ENCODE measurements at regions not wholly inside any gene's neighbourhood (a gene's known extent, or its start where the extent isn't known, plus 50 kb on each side); places are given as distances from the start of the nearest gene placed in this dataset.

DNA sequence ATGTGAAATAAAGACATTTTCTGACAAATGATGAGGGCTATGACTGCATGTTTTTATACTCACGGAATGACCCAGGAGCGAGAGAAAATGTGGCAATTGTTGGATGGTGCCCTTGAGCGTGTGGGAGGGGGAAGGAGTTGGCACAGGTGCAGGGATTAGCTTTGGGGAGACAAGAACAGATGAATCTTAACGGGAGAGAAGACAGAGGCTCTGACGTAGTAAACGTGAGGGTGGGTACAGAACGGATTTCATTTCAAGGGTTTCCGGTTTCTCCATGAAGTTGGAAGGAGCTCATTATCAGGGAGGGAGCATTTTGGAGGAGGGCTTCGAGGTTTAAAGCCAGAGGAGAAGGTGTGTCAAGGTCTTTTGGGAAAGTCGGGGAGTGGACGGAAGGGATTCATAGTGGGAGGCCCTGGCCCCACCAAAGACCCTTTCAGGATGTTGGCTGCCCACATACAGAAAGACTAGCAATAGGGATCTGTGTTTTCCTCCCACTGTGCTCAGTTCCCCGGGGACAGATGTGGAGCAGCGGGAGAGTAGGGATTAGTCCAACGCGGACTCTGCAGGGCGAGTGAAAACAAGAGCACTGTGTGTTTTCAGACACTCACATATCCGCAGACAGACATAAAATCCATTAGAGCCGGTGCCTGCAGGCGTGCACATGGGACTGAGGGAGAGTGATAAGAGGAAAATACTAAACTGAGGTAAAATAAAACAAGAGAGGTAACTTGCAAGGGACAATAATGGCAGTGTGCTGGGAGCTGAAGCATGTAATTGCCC lies 584.1 kb downstream of the AJAP1 start:
- Histone ChIP-seq H3K4me3 (no peak overlapping the region), H3K27me3 (replicated peaks) (no peaks in the 10 kb centered on the region), H3K36me3 (no peaks in the 10 kb centered on the region), H3K4me1 (replicated peaks) (no peaks in the 10 kb centered on the region), H3K27ac (no peak overlapping the region), H3K9me3 (replicated peaks) (peaks cover 4% of the 10 kb centered on the region; the same call in 1 of the 2 replicates)
- peak in 1 of 2 experiments; percentile 18 for DNase-seq (ENCODE audit: low read depth in 1 of 2, low spot score in 2 of 2)

- no peak for DNase-seq (ENCODE audit: low read depth in 1 of 2, low spot score in 2 of 2)
- Histone ChIP-seq H3K9me3 (replicated peaks) (peaks cover 4% of the 10 kb centered on the region), H3K36me3 (no peaks in the 10 kb centered on the region), H3K27me3 (replicated peaks) (no peaks in the 10 kb centered on the region), H3K4me1 (replicated peaks) (no peaks in the 10 kb centered on the region), H3K4me3 (no peak overlapping the region), H3K27ac (no peak overlapping the region)
These were observed 581.0 kb downstream of the AJAP1 start for GRCh38 chr1:5235355-5235899.

- Histone ChIP-seq H3K27ac (no peak overlapping the region), H3K27me3 (replicated peaks) (no peaks in the 10 kb centered on the region), H3K9me3 (replicated peaks) (peaks cover 4% of the 10 kb centered on the region), H3K4me1 (replicated peaks) (no peaks in the 10 kb centered on the region), H3K4me3 (no peak overlapping the region), H3K36me3 (no peaks in the 10 kb centered on the region)
- no peak for DNase-seq (ENCODE audit: low read depth in 1 of 2, low spot score in 2 of 2)
These were observed 578.1 kb downstream of the AJAP1 start for GRCh38 chr1:5232537-5232936.

DNA sequence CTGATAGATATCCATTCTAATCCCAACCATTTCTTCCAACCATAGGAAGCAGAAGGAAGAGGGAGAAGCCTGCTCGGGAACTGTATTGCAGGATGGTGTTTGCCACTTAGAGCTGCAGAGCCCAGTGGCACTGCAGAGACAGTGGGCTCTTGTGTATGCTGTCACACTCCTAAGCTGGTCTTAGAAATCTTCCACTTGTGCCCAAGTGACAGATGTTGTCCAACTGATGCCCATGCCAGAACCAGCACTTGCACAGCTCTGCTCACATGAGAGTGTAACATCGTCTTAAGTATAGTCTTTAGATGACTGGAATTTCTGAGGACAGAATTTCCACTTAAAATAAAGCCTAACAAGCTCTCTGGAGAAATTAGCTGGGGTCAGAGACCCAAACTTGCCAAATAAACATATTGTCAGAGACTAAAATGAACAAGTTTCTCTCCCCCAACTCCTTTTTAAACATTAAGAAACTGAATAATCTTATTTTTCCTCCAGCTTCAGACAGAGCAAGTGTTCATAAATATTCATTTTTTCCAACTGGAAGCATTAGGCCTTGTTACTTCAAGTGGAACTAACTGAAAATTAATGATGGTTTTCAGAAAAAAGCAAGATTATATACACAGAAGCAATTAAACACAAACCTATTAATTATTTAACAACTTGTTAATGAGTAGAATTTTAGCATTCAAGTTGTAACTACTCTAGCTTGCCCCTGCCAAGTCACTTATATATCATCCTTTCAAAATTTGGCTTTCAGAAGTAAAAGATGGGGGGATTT lies 577.3 kb downstream of the AJAP1 start:
- Histone ChIP-seq H3K4me3 (no peak overlapping the region), H3K27ac (no peak overlapping the region), H3K9me3 (replicated peaks) (peaks cover 4% of the 10 kb centered on the region), H3K4me1 (replicated peaks) (no peaks in the 10 kb centered on the region), H3K36me3 (no peaks in the 10 kb centered on the region), H3K27me3 (replicated peaks) (no peaks in the 10 kb centered on the region)
- no peak for DNase-seq (ENCODE audit: low read depth in 1 of 2, low spot score in 2 of 2)

DNA sequence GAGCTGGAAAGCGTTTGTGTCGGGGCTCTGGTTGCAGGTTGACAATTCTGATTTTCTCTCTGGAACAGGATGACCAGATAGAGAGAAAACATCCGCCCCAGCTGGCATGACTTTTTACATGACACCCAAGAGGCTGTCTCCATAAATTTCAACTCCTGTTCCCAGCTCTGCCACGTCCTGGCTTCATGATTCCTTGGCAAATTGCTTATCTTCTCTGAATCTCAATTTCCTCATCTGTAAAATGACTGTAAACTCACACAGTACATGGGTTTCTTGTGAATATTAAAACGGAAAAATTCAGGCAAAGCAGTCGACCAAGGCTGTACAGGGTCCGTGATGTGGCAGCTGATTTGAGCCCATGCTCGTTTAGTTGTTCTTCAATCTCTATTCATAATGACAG lies 572.7 kb downstream of the AJAP1 start:
- no peak for DNase-seq (ENCODE audit: low read depth in 1 of 2, low spot score in 2 of 2)
- no peaks in the 10 kb centered on the region for H3K36me3 ChIP-seq
- H3K27ac ChIP-seq, result no peak overlapping the region
- no peak overlapping the region for H3K4me3 ChIP-seq
- 0 out of 2 replicates have a peak, but pooled peaks cover under 1% of the 10 kb centered on the region for H3K9me3 ChIP-seq (replicated peaks)
- no peaks in the 10 kb centered on the region for H3K4me1 ChIP-seq (replicated peaks)
- H3K27me3 ChIP-seq (replicated peaks), result no peaks in the 10 kb centered on the region

DNA sequence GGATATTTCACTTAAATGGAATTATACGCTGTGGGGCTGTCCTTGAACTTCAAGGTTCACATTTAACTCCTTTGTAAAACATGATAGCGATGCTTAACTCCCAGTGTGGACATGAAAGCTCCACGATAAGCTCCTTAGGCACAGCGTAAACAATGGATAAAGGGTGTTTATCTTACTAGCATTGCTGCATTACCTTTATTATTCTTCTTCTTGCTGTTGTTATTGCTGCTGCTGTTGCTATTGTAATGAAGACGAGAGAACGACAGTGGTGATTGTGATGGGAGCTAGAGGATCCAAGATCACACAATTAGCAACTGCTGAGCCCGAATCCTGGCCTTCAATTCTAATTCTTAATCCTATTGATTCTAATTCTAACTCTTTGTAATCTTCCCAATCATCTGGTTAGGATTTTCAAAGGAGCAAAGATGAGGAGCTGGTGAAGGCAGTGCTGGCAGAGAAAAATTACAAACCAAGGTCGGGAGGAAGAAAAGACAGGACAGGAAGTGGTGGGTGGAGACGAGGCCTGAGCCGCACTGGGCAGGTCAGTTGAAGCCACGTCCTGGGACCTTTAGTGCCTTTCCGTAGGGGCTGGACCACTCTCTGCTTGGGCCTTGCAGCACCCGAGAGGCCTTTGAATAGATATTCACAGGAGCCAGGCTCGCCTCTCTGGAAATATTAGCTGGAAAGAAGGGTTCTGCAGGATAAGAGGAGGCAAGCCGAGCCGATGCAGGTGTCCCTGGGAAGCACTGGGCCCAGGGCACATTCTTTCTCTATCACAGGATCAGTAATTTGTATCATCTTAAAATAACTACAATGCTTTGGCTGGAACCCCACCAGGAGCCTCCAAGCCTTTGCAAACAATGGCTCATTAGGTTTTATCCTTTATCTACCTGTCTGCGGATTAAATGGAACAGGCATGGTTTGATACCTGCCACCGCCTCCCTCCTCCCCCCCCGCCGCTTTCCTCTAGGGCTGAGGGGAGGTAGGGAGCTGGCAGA lies 571.6 kb downstream of the AJAP1 start:
- H3K36me3 ChIP-seq, result no peaks in the 10 kb centered on the region
- H3K9me3 ChIP-seq (replicated peaks), result 0 out of 2 replicates have a peak, but pooled peaks cover 6% of the 10 kb centered on the region
- no peak for DNase-seq (ENCODE audit: low read depth in 1 of 2, low spot score in 2 of 2)
- H3K27ac ChIP-seq, result no peak overlapping the region
- H3K27me3 ChIP-seq (replicated peaks), result no peaks in the 10 kb centered on the region
- H3K4me3 ChIP-seq, result no peak overlapping the region
- no peaks in the 10 kb centered on the region for H3K4me1 ChIP-seq (replicated peaks)

- no peak for DNase-seq (ENCODE audit: low read depth in 1 of 2, low spot score in 2 of 2)
- H3K27ac ChIP-seq, result no peak overlapping the region
- H3K9me3 ChIP-seq (replicated peaks), result peaks cover 14% of the 10 kb centered on the region; the same call in 1 of the 2 replicates
- no peak overlapping the region for H3K4me3 ChIP-seq
- no peaks in the 10 kb centered on the region for H3K27me3 ChIP-seq (replicated peaks)
- H3K36me3 ChIP-seq, result no peaks in the 10 kb centered on the region
- no peaks in the 10 kb centered on the region for H3K4me1 ChIP-seq (replicated peaks)
These were observed 568.8 kb downstream of the AJAP1 start for GRCh38 chr1:5223206-5223605.

DNA sequence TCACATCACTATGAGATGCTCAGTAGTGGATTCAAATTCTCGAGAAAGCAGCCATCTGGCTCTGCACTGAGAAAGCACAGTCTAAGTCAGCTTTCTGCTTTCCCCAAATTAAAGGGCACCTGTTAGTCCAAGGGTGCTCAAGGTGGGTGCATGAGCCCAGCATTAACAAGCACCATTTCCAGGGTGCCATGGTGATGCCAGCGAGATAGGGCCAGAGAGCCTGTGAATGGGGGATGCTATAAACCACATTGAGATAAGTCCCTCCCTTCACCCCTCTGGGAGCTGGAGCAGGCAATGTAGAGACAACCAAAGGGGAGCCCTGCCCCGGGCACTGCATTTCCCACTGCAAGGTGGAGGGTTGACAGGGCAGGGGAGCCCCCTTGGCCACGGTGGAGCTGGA lies 568.2 kb downstream of the AJAP1 start:
- H3K9me3 ChIP-seq (replicated peaks), result peaks cover 14% of the 10 kb centered on the region; the same call in 1 of the 2 replicates
- H3K4me3 ChIP-seq, result no peak overlapping the region
- H3K27ac ChIP-seq, result no peak overlapping the region
- DNase-seq (ENCODE audit: low read depth in 1 of 2, low spot score in 2 of 2), result no peak
- H3K36me3 ChIP-seq, result no peaks in the 10 kb centered on the region
- H3K4me1 ChIP-seq (replicated peaks), result no peaks in the 10 kb centered on the region
- H3K27me3 ChIP-seq (replicated peaks), result no peaks in the 10 kb centered on the region

DNA sequence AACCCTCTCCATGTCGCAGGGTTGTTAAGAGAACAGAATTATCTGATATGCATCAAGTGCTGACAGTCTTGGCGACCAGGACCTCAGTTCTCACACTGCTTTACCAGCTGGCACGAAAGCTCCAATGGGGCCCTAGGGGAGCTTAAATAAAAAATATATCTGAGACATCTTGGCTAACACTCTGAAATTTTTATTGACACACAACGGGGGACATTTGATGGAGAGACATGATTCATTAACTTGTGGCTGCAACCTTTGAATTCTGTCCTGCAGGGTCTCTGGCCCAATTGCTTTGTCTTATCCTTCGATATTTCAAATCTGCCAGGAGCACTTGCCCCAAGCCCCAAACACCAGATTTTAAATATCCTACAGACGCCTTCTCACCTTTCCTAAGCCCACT lies 567.0 kb downstream of the AJAP1 start:
- no peak for DNase-seq (ENCODE audit: low read depth in 1 of 2, low spot score in 2 of 2)
- H3K27me3 ChIP-seq (replicated peaks), result no peaks in the 10 kb centered on the region
- no peaks in the 10 kb centered on the region for H3K4me1 ChIP-seq (replicated peaks)
- peaks cover 14% of the 10 kb centered on the region; the same call in 1 of the 2 replicates for H3K9me3 ChIP-seq (replicated peaks)
- no peak overlapping the region for H3K4me3 ChIP-seq
- no peak overlapping the region for H3K27ac ChIP-seq
- no peaks in the 10 kb centered on the region for H3K36me3 ChIP-seq

DNA sequence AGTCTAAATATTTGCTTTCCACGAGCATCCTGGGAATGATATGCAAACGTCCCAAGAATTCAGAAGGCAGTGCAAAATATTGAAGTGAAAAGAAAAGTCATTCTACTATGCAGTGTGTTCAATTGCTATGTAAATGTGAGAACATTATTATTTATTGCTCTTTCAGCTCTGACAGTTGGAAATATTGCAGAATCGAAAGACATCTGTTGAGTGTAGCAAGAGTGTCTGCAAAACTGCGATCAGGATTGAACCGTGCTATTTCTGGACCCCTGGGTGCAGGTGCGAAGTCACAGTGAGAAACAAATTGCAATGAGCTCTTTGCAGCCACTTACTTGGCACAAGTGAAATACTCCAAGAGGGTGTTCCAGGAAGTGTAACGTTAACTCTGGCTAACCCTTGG lies 566.4 kb downstream of the AJAP1 start:
- Histone ChIP-seq H3K4me3 (no peak overlapping the region), H3K9me3 (replicated peaks) (peaks cover 14% of the 10 kb centered on the region; the same call in 1 of the 2 replicates), H3K36me3 (no peaks in the 10 kb centered on the region), H3K27ac (no peak overlapping the region), H3K27me3 (replicated peaks) (no peaks in the 10 kb centered on the region), H3K4me1 (replicated peaks) (no peaks in the 10 kb centered on the region)
- DNase-seq (ENCODE audit: low read depth in 1 of 2, low spot score in 2 of 2), result no peak

DNA sequence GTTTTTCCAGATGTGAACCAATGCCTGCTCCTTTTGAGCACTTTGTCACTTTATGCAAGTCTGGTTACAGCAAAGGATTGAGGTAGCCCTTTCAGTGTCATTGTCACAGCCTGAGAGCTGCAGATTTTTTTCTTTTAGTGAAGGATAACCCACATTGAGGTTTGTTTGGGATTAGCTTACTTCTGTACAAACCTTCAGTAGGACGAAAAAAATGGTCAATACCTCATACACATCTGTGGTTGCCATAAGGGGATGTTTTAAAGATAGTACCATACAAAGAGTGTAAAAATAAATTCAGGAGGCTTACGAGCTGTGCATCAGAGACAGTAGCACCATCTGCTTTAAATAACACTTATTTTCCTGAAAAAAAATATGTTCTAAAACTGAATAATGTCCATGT lies 566.0 kb downstream of the AJAP1 start:
- Histone ChIP-seq H3K36me3 (no peaks in the 10 kb centered on the region), H3K27me3 (replicated peaks) (no peaks in the 10 kb centered on the region), H3K27ac (no peak overlapping the region), H3K4me3 (no peak overlapping the region), H3K4me1 (replicated peaks) (no peaks in the 10 kb centered on the region), H3K9me3 (replicated peaks) (peaks cover 14% of the 10 kb centered on the region; the same call in 1 of the 2 replicates)
- DNase-seq (ENCODE audit: low read depth in 1 of 2, low spot score in 2 of 2), result no peak

DNA sequence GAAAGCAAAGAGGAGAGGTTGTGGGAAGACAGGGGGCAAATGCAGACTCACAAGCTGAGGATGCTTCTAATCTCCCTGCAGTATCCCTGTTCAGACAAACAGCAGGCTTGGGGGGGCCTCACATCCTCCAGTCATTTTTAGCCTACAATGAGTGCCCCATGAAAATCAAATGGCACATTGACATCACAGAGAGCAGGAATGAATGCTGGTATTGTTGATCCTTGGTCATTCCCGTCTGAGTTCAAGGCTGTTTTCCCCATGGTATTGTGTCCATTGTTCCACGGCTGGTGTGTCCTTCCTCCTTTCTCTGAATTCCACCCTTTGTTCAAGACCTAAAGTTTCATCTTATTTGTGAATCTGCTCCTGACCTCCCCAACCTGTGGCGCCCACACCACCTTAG lies 545.6 kb downstream of the AJAP1 start:
- Histone ChIP-seq H3K27ac (no peak overlapping the region), H3K4me3 (no peak overlapping the region), H3K27me3 (replicated peaks) (no peaks in the 10 kb centered on the region), H3K4me1 (replicated peaks) (no peaks in the 10 kb centered on the region), H3K9me3 (replicated peaks) (peaks cover 5% of the 10 kb centered on the region), H3K36me3 (no peaks in the 10 kb centered on the region)
- DNase-seq (ENCODE audit: low read depth in 1 of 2, low spot score in 2 of 2), result no peak

- no peak overlapping the region for H3K27ac ChIP-seq
- no peaks in the 10 kb centered on the region for H3K36me3 ChIP-seq
- peaks cover 5% of the 10 kb centered on the region for H3K9me3 ChIP-seq (replicated peaks)
- DNase-seq (ENCODE audit: low read depth in 1 of 2, low spot score in 2 of 2), result no peak
- no peaks in the 10 kb centered on the region for H3K4me1 ChIP-seq (replicated peaks)
- H3K27me3 ChIP-seq (replicated peaks), result no peaks in the 10 kb centered on the region
- H3K4me3 ChIP-seq, result no peak overlapping the region
These were observed 543.9 kb downstream of the AJAP1 start for GRCh38 chr1:5198328-5198727.
